Heart left ventricle (tissue), 13 donors: ENCODE measurements at regions not wholly inside any gene's neighbourhood (a gene's known extent, or its start where the extent isn't known, plus 50 kb on each side); places are given as distances from the start of the nearest gene placed in this dataset.

ENCODE experiments used
- CTCF ChIP-seq, 12 donors: fragments of 200-600 bp; sonication (generic) in 4 of 12; IDR thresholded peaks; one replicate each; pipeline versions ENCODE4 v1.5.0 to v1.8.0; 2018 to 2022; ENCODE audit warnings: antibody characterized with exemption in 12 of 12, mild to moderate bottlenecking in 5 of 12
- POLR2A ChIP-seq, 2 donors: fragments of 450-650 bp; IDR thresholded peaks; one replicate each; pipeline ENCODE4 v1.6.1; 2017; ENCODE audit warnings: antibody characterized with exemption in 2 of 2, mild to moderate bottlenecking in 2 of 2, moderate library complexity in 2 of 2
- donor health status: ischemic (EF 13 %, LVEDD 7.1; RV severe dilation, severe dysfunction).
- donor health status: DM: no; HTN: yes; CAD: no.
- donor health status: DM: no; HTN: no; CAD: no.
- donor health status: ischemic (EF 25% LVEDD 6.9; RV normal size, moderate dysfunction).
- donor health status: ischemic (EF 25% LVEDD 5.7; RV mildly dilated, moderate dysfunction).
- donor health status: ischemic (EF 35%, LVEDD 5.7; RV mildly dilated, moderate dysfunction).
- donor health status: nonischemic (EF 11% LVEDD 7.7; RV severe dilation, severe dysfunction).
- donor health status: DM: yes; HTN: yes; CAD: no.
- donor health status: PGD.
- donor health status: ischemic (EF 29% LVEDD 5.4; RV normal size, mild dysfunction).
- donor health status: nonischemic (EF 23%, LVEDD 6.1; RV moderate dilation, normal function).

- TF ChIP-seq CTCF (IDR thresholded peaks at IDR 0.05) (no peak), POLR2A (IDR thresholded peaks at IDR 0.05) (no peak)
Measured at GRCh38 chr11:130655300-130655699, 206.9 kb downstream of the ADAMTS15 start.
